ENCODE measurements at regions not wholly inside any gene's neighbourhood (a gene's known extent, or its start where the extent isn't known, plus 50 kb on each side); places are given as distances from the start of the nearest gene placed in this dataset.

DNA sequence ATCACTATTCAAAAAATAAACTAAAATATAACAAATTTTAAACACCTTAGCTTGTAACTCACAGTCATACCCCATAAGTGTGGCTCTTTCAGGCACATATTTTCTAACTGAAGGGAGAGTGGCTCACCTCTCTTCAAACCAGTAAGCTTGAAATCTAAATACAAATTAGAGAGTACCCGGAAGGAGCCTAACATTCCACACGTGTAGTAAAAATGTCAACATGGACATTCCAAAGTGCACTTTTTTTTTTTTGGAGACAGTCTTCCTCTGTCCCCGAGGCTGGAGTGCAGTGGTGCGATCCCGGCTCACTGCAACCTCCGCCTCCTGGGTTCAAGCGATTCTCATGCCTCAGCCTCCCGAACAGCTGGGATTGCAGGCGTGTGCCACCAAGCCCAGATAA, 275.6 kb upstream of the ADGRL2 start:
- Histone ChIP-seq H3K9me3 (ENCODE audit: control insufficient read depth, low read length) (no peaks in the 10 kb centered on the region), H3K4me1 (ENCODE audit: control insufficient read depth, insufficient read depth, low read length) (no peaks in the 10 kb centered on the region), H3K27ac (ENCODE audit: insufficient read depth, low read depth, low read length, poor library complexity, severe bottlenecking) (no peak overlapping the region), H3K27me3 (ENCODE audit: control insufficient read depth, insufficient read depth, low read length, poor library complexity, severe bottlenecking) (no peaks in the 10 kb centered on the region), H3K36me3 (ENCODE audit: control insufficient read depth, insufficient read depth, low read length) (no peaks in the 10 kb centered on the region), H3K4me3 (ENCODE audit: insufficient read depth, low read depth, low read length) (no peak overlapping the region)
- 90 to 92% methylated on average over 9 of the region's 9 CpGs for WGBS, 2 experiments

GRCh38 chr1:81519987-81520386, 280.7 kb upstream of the ADGRL2 start:
- WGBS, 2 experiments, result 57 to 100% methylated on average over 1 of the region's 1 CpG

DNA sequence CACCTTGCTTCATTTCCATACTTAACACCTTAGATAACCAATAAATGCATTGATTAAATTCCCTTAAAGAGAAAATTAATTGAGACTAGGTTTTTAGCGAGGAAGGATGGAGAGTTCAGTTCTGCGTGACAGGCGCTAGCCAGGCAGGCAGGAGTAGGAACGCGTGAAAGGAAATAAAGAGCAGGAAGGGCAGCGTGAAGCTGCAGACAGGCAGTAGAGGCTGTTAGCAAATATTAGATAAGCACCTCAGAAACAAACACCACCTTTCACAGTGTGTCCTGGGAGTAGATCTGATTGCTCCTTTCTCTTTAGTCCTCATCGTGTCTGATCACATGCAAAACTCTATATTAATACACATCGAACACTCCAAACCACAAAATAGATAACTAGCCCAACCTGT, 282.7 kb upstream of the ADGRL2 start:
- Histone ChIP-seq H3K4me1 (ENCODE audit: control insufficient read depth, insufficient read depth, low read length) (peaks cover 10% of the 10 kb centered on the region), H3K36me3 (ENCODE audit: control insufficient read depth, insufficient read depth, low read length) (no peaks in the 10 kb centered on the region), H3K4me3 (ENCODE audit: insufficient read depth, low read depth, low read length) (no peak overlapping the region), H3K27ac (ENCODE audit: insufficient read depth, low read depth, low read length, poor library complexity, severe bottlenecking) (no peak overlapping the region), H3K27me3 (ENCODE audit: control insufficient read depth, insufficient read depth, low read length, poor library complexity, severe bottlenecking) (no peaks in the 10 kb centered on the region), H3K9me3 (ENCODE audit: control insufficient read depth, low read length) (no peaks in the 10 kb centered on the region)
- WGBS, 2 experiments, result 91% methylated on average over 8 of the region's 8 CpGs

More at GRCh38 chr1:81519987-81520386, 280.7 kb upstream of the ADGRL2 start:
- Histone ChIP-seq H3K4me1 (ENCODE audit: control insufficient read depth, insufficient read depth, low read length) (no peaks in the 10 kb centered on the region), H3K36me3 (ENCODE audit: control insufficient read depth, insufficient read depth, low read length) (no peaks in the 10 kb centered on the region), H3K27me3 (ENCODE audit: control insufficient read depth, insufficient read depth, low read length, poor library complexity, severe bottlenecking) (no peaks in the 10 kb centered on the region), H3K9me3 (ENCODE audit: control insufficient read depth, low read length) (no peaks in the 10 kb centered on the region), H3K27ac (ENCODE audit: insufficient read depth, low read depth, low read length, poor library complexity, severe bottlenecking) (no peak overlapping the region), H3K4me3 (ENCODE audit: insufficient read depth, low read depth, low read length) (no peak overlapping the region)

GRCh38 chr1:81513796-81514354, 286.9 kb upstream of the ADGRL2 start:
- 83 to 85% methylated on average over 2 of the region's 2 CpGs for WGBS, 2 experiments
- H3K27me3 ChIP-seq (ENCODE audit: control insufficient read depth, insufficient read depth, low read length, poor library complexity, severe bottlenecking), result no peaks in the 10 kb centered on the region
- H3K4me1 ChIP-seq (ENCODE audit: control insufficient read depth, insufficient read depth, low read length), result peaks cover 29% of the 10 kb centered on the region

GRCh38 chr1:81512252-81513003, 288.3 kb upstream of the ADGRL2 start:
- H3K27me3 ChIP-seq (ENCODE audit: control insufficient read depth, insufficient read depth, low read length, poor library complexity, severe bottlenecking), result no peaks in the 10 kb centered on the region
- 82 to 85% methylated on average over 4 to 5 of the region's 5 CpGs for WGBS, 2 experiments
- no peaks in the 10 kb centered on the region for H3K9me3 ChIP-seq (ENCODE audit: control insufficient read depth, low read length)
- no peaks in the 10 kb centered on the region for H3K36me3 ChIP-seq (ENCODE audit: control insufficient read depth, insufficient read depth, low read length)
- H3K4me1 ChIP-seq (ENCODE audit: control insufficient read depth, insufficient read depth, low read length), result peaks cover 29% of the 10 kb centered on the region
- H3K4me3 ChIP-seq (ENCODE audit: insufficient read depth, low read depth, low read length), result no peak overlapping the region
- H3K27ac ChIP-seq (ENCODE audit: insufficient read depth, low read depth, low read length, poor library complexity, severe bottlenecking), result no peak overlapping the region

More at GRCh38 chr1:81513796-81514354, 286.9 kb upstream of the ADGRL2 start:
- Histone ChIP-seq H3K36me3 (ENCODE audit: control insufficient read depth, insufficient read depth, low read length) (no peaks in the 10 kb centered on the region), H3K4me3 (ENCODE audit: insufficient read depth, low read depth, low read length) (no peak overlapping the region), H3K9me3 (ENCODE audit: control insufficient read depth, low read length) (no peaks in the 10 kb centered on the region), H3K27ac (ENCODE audit: insufficient read depth, low read depth, low read length, poor library complexity, severe bottlenecking) (no peak overlapping the region)

- no peak overlapping the region for H3K27ac ChIP-seq (ENCODE audit: insufficient read depth, low read depth, low read length, poor library complexity, severe bottlenecking)
- H3K9me3 ChIP-seq (ENCODE audit: control insufficient read depth, low read length), result no peaks in the 10 kb centered on the region
- WGBS, 2 experiments, result 89% methylated on average over 1 of the region's 3 CpGs; no CpG with 5 or more reads in 1 of the 2 experiments
- no peaks in the 10 kb centered on the region for H3K27me3 ChIP-seq (ENCODE audit: control insufficient read depth, insufficient read depth, low read length, poor library complexity, severe bottlenecking)
- H3K4me1 ChIP-seq (ENCODE audit: control insufficient read depth, insufficient read depth, low read length), result peaks cover 29% of the 10 kb centered on the region
- no peak overlapping the region for H3K4me3 ChIP-seq (ENCODE audit: insufficient read depth, low read depth, low read length)
- no peaks in the 10 kb centered on the region for H3K36me3 ChIP-seq (ENCODE audit: control insufficient read depth, insufficient read depth, low read length)
Observed at GRCh38 chr1:81511281-81511680, 289.5 kb upstream of the ADGRL2 start.

DNA sequence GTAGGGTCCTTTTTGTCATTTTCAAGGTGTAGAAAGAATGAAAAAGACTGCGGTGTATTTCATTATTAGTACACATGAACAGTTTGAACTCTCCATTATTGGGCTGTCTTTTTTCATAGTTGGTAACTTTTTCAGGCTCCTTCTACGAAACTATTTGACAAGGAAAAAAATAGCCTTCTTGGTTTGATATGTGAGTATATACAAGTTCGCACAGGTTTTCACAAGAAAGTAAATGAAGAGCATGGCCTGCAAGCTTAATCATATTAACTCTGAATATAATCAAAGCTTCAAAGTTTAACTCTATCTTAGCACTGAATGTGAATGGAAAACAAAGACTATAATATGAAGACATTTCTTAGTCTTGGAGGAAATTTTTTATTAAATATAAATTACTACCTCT, 290.0 kb upstream of the ADGRL2 start:
- WGBS, 2 experiments, result 97 to 100% methylated on average over 2 to 3 of the region's 3 CpGs
- H3K36me3 ChIP-seq (ENCODE audit: control insufficient read depth, insufficient read depth, low read length), result no peaks in the 10 kb centered on the region

DNA sequence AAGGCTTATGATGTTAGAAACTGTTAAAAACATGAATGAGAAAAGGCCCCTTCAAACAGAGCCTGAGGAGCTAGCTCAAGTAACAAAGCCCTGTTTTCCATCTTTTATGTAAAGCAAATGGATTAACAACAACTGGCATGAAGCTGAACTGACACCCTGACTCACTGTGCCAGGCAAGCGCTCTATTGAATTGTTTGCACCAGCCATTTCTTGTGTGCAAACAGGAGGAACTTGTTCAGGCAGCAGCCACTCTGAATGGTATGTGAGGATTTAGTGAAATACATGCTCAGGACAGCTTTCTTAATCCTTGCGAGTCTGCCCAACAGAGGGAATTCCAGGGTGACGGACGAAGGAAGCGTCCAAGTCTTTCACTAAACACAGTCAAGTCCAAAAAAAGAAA, 291.1 kb upstream of the ADGRL2 start:
- Histone ChIP-seq H3K27ac (ENCODE audit: insufficient read depth, low read depth, low read length, poor library complexity, severe bottlenecking) (no peak overlapping the region), H3K4me1 (ENCODE audit: control insufficient read depth, insufficient read depth, low read length) (peaks cover 29% of the 10 kb centered on the region), H3K36me3 (ENCODE audit: control insufficient read depth, insufficient read depth, low read length) (no peaks in the 10 kb centered on the region), H3K27me3 (ENCODE audit: control insufficient read depth, insufficient read depth, low read length, poor library complexity, severe bottlenecking) (no peaks in the 10 kb centered on the region), H3K4me3 (ENCODE audit: insufficient read depth, low read depth, low read length) (no peak overlapping the region), H3K9me3 (ENCODE audit: control insufficient read depth, low read length) (no peaks in the 10 kb centered on the region)
- 77 to 92% methylated on average over 5 of the region's 5 CpGs for WGBS, 2 experiments

More for the DNA sequence above, 290.0 kb upstream of the ADGRL2 start:
- no peak overlapping the region for H3K4me3 ChIP-seq (ENCODE audit: insufficient read depth, low read depth, low read length)
- H3K9me3 ChIP-seq (ENCODE audit: control insufficient read depth, low read length), result no peaks in the 10 kb centered on the region
- peaks cover 29% of the 10 kb centered on the region for H3K4me1 ChIP-seq (ENCODE audit: control insufficient read depth, insufficient read depth, low read length)
- no peak overlapping the region for H3K27ac ChIP-seq (ENCODE audit: insufficient read depth, low read depth, low read length, poor library complexity, severe bottlenecking)
- no peaks in the 10 kb centered on the region for H3K27me3 ChIP-seq (ENCODE audit: control insufficient read depth, insufficient read depth, low read length, poor library complexity, severe bottlenecking)

DNA sequence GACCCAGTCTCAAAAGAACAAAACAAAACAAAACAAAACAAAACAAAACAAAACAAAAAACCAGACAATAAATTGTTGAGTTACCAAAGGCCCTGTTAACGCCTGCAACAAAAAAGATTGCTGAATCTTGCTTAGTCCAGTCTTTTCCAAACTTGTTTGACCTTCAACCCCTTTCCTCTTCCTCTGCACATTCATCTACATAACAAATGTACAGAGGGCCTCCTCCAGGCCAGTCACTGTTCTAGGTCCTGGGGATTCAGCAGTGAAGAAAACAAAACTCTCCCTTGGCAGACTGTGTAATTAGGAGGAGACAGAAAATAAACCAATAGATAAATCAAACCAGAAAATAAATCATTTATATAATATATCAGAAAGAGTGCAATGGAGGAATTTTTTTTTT, 294.0 kb upstream of the ADGRL2 start:
- no peak overlapping the region for H3K27ac ChIP-seq (ENCODE audit: insufficient read depth, low read depth, low read length, poor library complexity, severe bottlenecking)
- H3K27me3 ChIP-seq (ENCODE audit: control insufficient read depth, insufficient read depth, low read length, poor library complexity, severe bottlenecking), result no peaks in the 10 kb centered on the region
- 74 to 78% methylated on average over 1 of the region's 1 CpG for WGBS, 2 experiments
- H3K9me3 ChIP-seq (ENCODE audit: control insufficient read depth, low read length), result no peaks in the 10 kb centered on the region
- H3K4me1 ChIP-seq (ENCODE audit: control insufficient read depth, insufficient read depth, low read length), result peaks cover 10% of the 10 kb centered on the region
- no peaks in the 10 kb centered on the region for H3K36me3 ChIP-seq (ENCODE audit: control insufficient read depth, insufficient read depth, low read length)
- H3K4me3 ChIP-seq (ENCODE audit: insufficient read depth, low read depth, low read length), result no peak overlapping the region

DNA sequence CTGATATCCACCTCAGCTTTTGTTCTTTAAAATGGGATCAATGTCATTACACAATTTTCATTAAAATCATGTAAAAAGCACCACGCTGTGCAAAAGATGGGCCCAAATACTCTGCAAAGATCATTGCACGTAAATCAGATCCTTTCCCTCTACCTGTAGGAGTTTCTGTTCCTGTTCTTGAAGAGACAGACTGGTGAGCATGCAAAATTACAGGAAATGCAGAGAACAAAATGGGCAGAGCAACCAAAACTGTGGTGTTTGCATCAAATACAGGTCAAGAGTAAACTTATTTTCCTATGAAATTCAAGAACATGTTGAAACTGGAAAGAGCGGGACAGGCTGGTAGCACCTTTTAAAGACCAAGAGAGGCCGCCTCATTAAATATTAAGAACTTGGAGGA, 294.9 kb upstream of the ADGRL2 start:
- Histone ChIP-seq H3K27me3 (ENCODE audit: control insufficient read depth, insufficient read depth, low read length, poor library complexity, severe bottlenecking) (no peaks in the 10 kb centered on the region), H3K4me1 (ENCODE audit: control insufficient read depth, insufficient read depth, low read length) (peaks cover 10% of the 10 kb centered on the region), H3K27ac (ENCODE audit: insufficient read depth, low read depth, low read length, poor library complexity, severe bottlenecking) (no peak overlapping the region), H3K9me3 (ENCODE audit: control insufficient read depth, low read length) (no peaks in the 10 kb centered on the region), H3K36me3 (ENCODE audit: control insufficient read depth, insufficient read depth, low read length) (no peaks in the 10 kb centered on the region), H3K4me3 (ENCODE audit: insufficient read depth, low read depth, low read length) (no peak overlapping the region)
- WGBS, 2 experiments, result 97% methylated on average over 4 of the region's 4 CpGs
